NCI-H524 (cell line): ENCODE measurements at regions not wholly inside any gene's neighbourhood (a gene's known extent, or its start where the extent isn't known, plus 50 kb on each side); places are given as distances from the start of the nearest gene placed in this dataset.

Experiments used
- DNase-seq, 2 experiments: peaks; one replicate each; lab custom pipeline; 2025; lab: John Stamatoyannopoulos, UW

- DNase-seq, result no peak
Observed at GRCh38 chr13:85665286-85665685, 133.9 kb downstream of the SLITRK6 start.

GRCh38 chr13:85663856-85664255, 135.4 kb downstream of the SLITRK6 start:
- DNase-seq, result no peak

GRCh38 chr13:85662186-85662585, 137.0 kb downstream of the SLITRK6 start:
- no peak for DNase-seq

GRCh38 chr13:85661675-85662074, 137.5 kb downstream of the SLITRK6 start:
- DNase-seq, result no peak

- DNase-seq, result no peak
Observed at GRCh38 chr13:85659493-85659892, 139.7 kb downstream of the SLITRK6 start.

GRCh38 chr13:85657942-85658341, 141.3 kb downstream of the SLITRK6 start:
- DNase-seq, result no peak

- DNase-seq, result no peak
Observed at GRCh38 chr13:85655040-85655439, 144.2 kb downstream of the SLITRK6 start.

GRCh38 chr13:85654227-85654626, 145.0 kb downstream of the SLITRK6 start:
- no peak for DNase-seq

- no peak for DNase-seq
Observed at GRCh38 chr13:85653681-85654080, 145.5 kb downstream of the SLITRK6 start.

- no peak for DNase-seq
Observed at GRCh38 chr13:85652491-85652890, 146.7 kb downstream of the SLITRK6 start.

- peak in 1 of 2 experiments; percentile 24 for DNase-seq
Observed at GRCh38 chr13:85651440-85651839, 147.8 kb downstream of the SLITRK6 start.

- DNase-seq, result peak in 1 of 2 experiments; percentile 5
Observed at GRCh38 chr13:85650613-85651012, 148.6 kb downstream of the SLITRK6 start.

- no peak for DNase-seq
Observed at GRCh38 chr13:85640727-85641126, 158.5 kb downstream of the SLITRK6 start.

- no peak for DNase-seq
Observed at GRCh38 chr13:85638815-85639393, 160.3 kb downstream of the SLITRK6 start.

- DNase-seq, result no peak
Observed at GRCh38 chr13:85638265-85638664, 161.0 kb downstream of the SLITRK6 start.

- DNase-seq, result no peak
Observed at GRCh38 chr13:85632526-85633195, 166.6 kb downstream of the SLITRK6 start.

GRCh38 chr13:85631801-85632200, 167.4 kb downstream of the SLITRK6 start:
- no peak for DNase-seq

GRCh38 chr13:85626603-85627002, 172.6 kb downstream of the SLITRK6 start:
- no peak for DNase-seq

GRCh38 chr13:85619321-85619720, 179.9 kb downstream of the SLITRK6 start:
- DNase-seq, result no peak

GRCh38 chr13:85618521-85618920, 180.7 kb downstream of the SLITRK6 start:
- DNase-seq, result no peak

- DNase-seq, result no peak
Observed at GRCh38 chr13:85616275-85616674, 182.9 kb downstream of the SLITRK6 start.

GRCh38 chr13:85615031-85615430, 184.2 kb downstream of the SLITRK6 start:
- no peak for DNase-seq

- DNase-seq, result no peak
Observed at GRCh38 chr13:85610024-85610423, 189.2 kb downstream of the SLITRK6 start.

GRCh38 chr13:85608255-85608829, 190.9 kb downstream of the SLITRK6 start:
- no peak for DNase-seq
